ENCODE measurements at regions not wholly inside any gene's neighbourhood (a gene's known extent, or its start where the extent isn't known, plus 50 kb on each side); places are given as distances from the start of the nearest gene placed in this dataset.

- Histone ChIP-seq H3K27me3 (ENCODE audit: insufficient read depth, low read length) (0 out of 2 replicates have a peak, but pooled peaks cover 7% of the 10 kb centered on the region), H3K4me3 (ENCODE audit: low read depth, low read length) (no peak overlapping the region), H3K79me2 (ENCODE audit: control insufficient read depth, insufficient read depth, low read length, unreplicated experiment) (no peaks in the 10 kb centered on the region), H3K36me3 (ENCODE audit: insufficient read depth, low read length) (no peaks in the 10 kb centered on the region), H3K4me1 (ENCODE audit: control insufficient read depth, insufficient read depth, low read length, unreplicated experiment) (no peaks in the 10 kb centered on the region), H3K27ac (ENCODE audit: low read depth, low read length) (no peak overlapping the region), H2AFZ (ENCODE audit: low read length, unreplicated experiment) (no peak overlapping the region)
Observed at GRCh38 chr4:180788729-180789128, 1454.5 kb upstream of the TENM3 start.

GRCh38 chr4:180789929-180790328, 1453.3 kb upstream of the TENM3 start:
- Histone ChIP-seq H3K4me3 (ENCODE audit: low read depth, low read length) (no peak overlapping the region), H3K27ac (ENCODE audit: low read depth, low read length) (no peak overlapping the region), H3K79me2 (ENCODE audit: control insufficient read depth, insufficient read depth, low read length, unreplicated experiment) (no peaks in the 10 kb centered on the region), H2AFZ (ENCODE audit: low read length, unreplicated experiment) (no peak overlapping the region), H3K4me1 (ENCODE audit: control insufficient read depth, insufficient read depth, low read length, unreplicated experiment) (no peaks in the 10 kb centered on the region), H3K36me3 (ENCODE audit: insufficient read depth, low read length) (no peaks in the 10 kb centered on the region), H3K27me3 (ENCODE audit: insufficient read depth, low read length) (0 out of 2 replicates have a peak, but pooled peaks cover 7% of the 10 kb centered on the region)

GRCh38 chr4:180790471-180790870, 1452.7 kb upstream of the TENM3 start:
- H2AFZ ChIP-seq (ENCODE audit: low read length, unreplicated experiment): no peak overlapping the region

GRCh38 chr4:180792541-180792940, 1450.7 kb upstream of the TENM3 start:
- no peaks in the 10 kb centered on the region for H3K4me1 ChIP-seq (ENCODE audit: control insufficient read depth, insufficient read depth, low read length, unreplicated experiment)
- 0 out of 2 replicates have a peak, but pooled peaks cover 7% of the 10 kb centered on the region for H3K27me3 ChIP-seq (ENCODE audit: insufficient read depth, low read length)
- no peak overlapping the region for H3K4me3 ChIP-seq (ENCODE audit: low read depth, low read length)
- H3K36me3 ChIP-seq (ENCODE audit: insufficient read depth, low read length): no peaks in the 10 kb centered on the region
- no peaks in the 10 kb centered on the region for H3K79me2 ChIP-seq (ENCODE audit: control insufficient read depth, insufficient read depth, low read length, unreplicated experiment)
- H3K27ac ChIP-seq (ENCODE audit: low read depth, low read length): no peak overlapping the region
- H2AFZ ChIP-seq (ENCODE audit: low read length, unreplicated experiment): no peak overlapping the region

More at GRCh38 chr4:180790471-180790870, 1452.7 kb upstream of the TENM3 start:
- Histone ChIP-seq H3K4me3 (ENCODE audit: low read depth, low read length) (no peak overlapping the region), H3K79me2 (ENCODE audit: control insufficient read depth, insufficient read depth, low read length, unreplicated experiment) (no peaks in the 10 kb centered on the region), H3K27ac (ENCODE audit: low read depth, low read length) (no peak overlapping the region), H3K36me3 (ENCODE audit: insufficient read depth, low read length) (no peaks in the 10 kb centered on the region), H3K4me1 (ENCODE audit: control insufficient read depth, insufficient read depth, low read length, unreplicated experiment) (no peaks in the 10 kb centered on the region), H3K27me3 (ENCODE audit: insufficient read depth, low read length) (0 out of 2 replicates have a peak, but pooled peaks cover 7% of the 10 kb centered on the region)

GRCh38 chr4:180794333-180794732, 1448.9 kb upstream of the TENM3 start:
- no peaks in the 10 kb centered on the region for H3K79me2 ChIP-seq (ENCODE audit: control insufficient read depth, insufficient read depth, low read length, unreplicated experiment)
- no peak overlapping the region for H2AFZ ChIP-seq (ENCODE audit: low read length, unreplicated experiment)
- H3K27me3 ChIP-seq (ENCODE audit: insufficient read depth, low read length): peaks cover 11% of the 10 kb centered on the region
- H3K4me1 ChIP-seq (ENCODE audit: control insufficient read depth, insufficient read depth, low read length, unreplicated experiment): no peaks in the 10 kb centered on the region
- H3K27ac ChIP-seq (ENCODE audit: low read depth, low read length): no peak overlapping the region
- H3K4me3 ChIP-seq (ENCODE audit: low read depth, low read length): no peak overlapping the region
- no peaks in the 10 kb centered on the region for H3K36me3 ChIP-seq (ENCODE audit: insufficient read depth, low read length)

- H2AFZ ChIP-seq (ENCODE audit: low read length, unreplicated experiment): no peak overlapping the region
- H3K4me3 ChIP-seq (ENCODE audit: low read depth, low read length): no peak overlapping the region
Observed at GRCh38 chr4:180798036-180798577, 1445.1 kb upstream of the TENM3 start.

GRCh38 chr4:180799798-180800197, 1443.4 kb upstream of the TENM3 start:
- Histone ChIP-seq H3K4me3 (ENCODE audit: low read depth, low read length) (no peak overlapping the region), H3K27me3 (ENCODE audit: insufficient read depth, low read length) (peaks cover 23% of the 10 kb centered on the region), H2AFZ (ENCODE audit: low read length, unreplicated experiment) (no peak overlapping the region), H3K4me1 (ENCODE audit: control insufficient read depth, insufficient read depth, low read length, unreplicated experiment) (no peaks in the 10 kb centered on the region), H3K36me3 (ENCODE audit: insufficient read depth, low read length) (no peaks in the 10 kb centered on the region), H3K79me2 (ENCODE audit: control insufficient read depth, insufficient read depth, low read length, unreplicated experiment) (no peaks in the 10 kb centered on the region), H3K27ac (ENCODE audit: low read depth, low read length) (no peak overlapping the region)

More at GRCh38 chr4:180798036-180798577, 1445.1 kb upstream of the TENM3 start:
- H3K79me2 ChIP-seq (ENCODE audit: control insufficient read depth, insufficient read depth, low read length, unreplicated experiment): no peaks in the 10 kb centered on the region
- H3K36me3 ChIP-seq (ENCODE audit: insufficient read depth, low read length): no peaks in the 10 kb centered on the region
- no peak overlapping the region for H3K27ac ChIP-seq (ENCODE audit: low read depth, low read length)
- peaks cover 23% of the 10 kb centered on the region for H3K27me3 ChIP-seq (ENCODE audit: insufficient read depth, low read length)
- no peaks in the 10 kb centered on the region for H3K4me1 ChIP-seq (ENCODE audit: control insufficient read depth, insufficient read depth, low read length, unreplicated experiment)

GRCh38 chr4:180805101-180805500, 1438.1 kb upstream of the TENM3 start:
- H3K79me2 ChIP-seq (ENCODE audit: control insufficient read depth, insufficient read depth, low read length, unreplicated experiment): no peaks in the 10 kb centered on the region
- H2AFZ ChIP-seq (ENCODE audit: low read length, unreplicated experiment): no peak overlapping the region
- H3K36me3 ChIP-seq (ENCODE audit: insufficient read depth, low read length): no peaks in the 10 kb centered on the region
- peaks cover 4% of the 10 kb centered on the region; the same call in 1 of the 2 replicates for H3K27me3 ChIP-seq (ENCODE audit: insufficient read depth, low read length)
- H3K4me1 ChIP-seq (ENCODE audit: control insufficient read depth, insufficient read depth, low read length, unreplicated experiment): no peaks in the 10 kb centered on the region
- no peak overlapping the region for H3K4me3 ChIP-seq (ENCODE audit: low read depth, low read length)
- H3K27ac ChIP-seq (ENCODE audit: low read depth, low read length): no peak overlapping the region

- H3K36me3 ChIP-seq (ENCODE audit: insufficient read depth, low read length): no peaks in the 10 kb centered on the region
- no peaks in the 10 kb centered on the region for H3K4me1 ChIP-seq (ENCODE audit: control insufficient read depth, insufficient read depth, low read length, unreplicated experiment)
- H3K27ac ChIP-seq (ENCODE audit: low read depth, low read length): no peak overlapping the region
- no peak overlapping the region for H2AFZ ChIP-seq (ENCODE audit: low read length, unreplicated experiment)
- H3K79me2 ChIP-seq (ENCODE audit: control insufficient read depth, insufficient read depth, low read length, unreplicated experiment): no peaks in the 10 kb centered on the region
- peaks cover 8% of the 10 kb centered on the region; the same call in 1 of the 2 replicates for H3K27me3 ChIP-seq (ENCODE audit: insufficient read depth, low read length)
- H3K4me3 ChIP-seq (ENCODE audit: low read depth, low read length): no peak overlapping the region
Observed at GRCh38 chr4:180808862-180809261, 1434.3 kb upstream of the TENM3 start.

GRCh38 chr4:180809439-180809838, 1433.8 kb upstream of the TENM3 start:
- Histone ChIP-seq H3K27ac (ENCODE audit: low read depth, low read length) (no peak overlapping the region), H3K4me3 (ENCODE audit: low read depth, low read length) (no peak overlapping the region), H3K36me3 (ENCODE audit: insufficient read depth, low read length) (no peaks in the 10 kb centered on the region), H3K79me2 (ENCODE audit: control insufficient read depth, insufficient read depth, low read length, unreplicated experiment) (no peaks in the 10 kb centered on the region), H3K27me3 (ENCODE audit: insufficient read depth, low read length) (peaks cover 8% of the 10 kb centered on the region; the same call in 1 of the 2 replicates), H2AFZ (ENCODE audit: low read length, unreplicated experiment) (no peak overlapping the region), H3K4me1 (ENCODE audit: control insufficient read depth, insufficient read depth, low read length, unreplicated experiment) (no peaks in the 10 kb centered on the region)

- Histone ChIP-seq H3K4me3 (ENCODE audit: low read depth, low read length) (no peak overlapping the region), H3K4me1 (ENCODE audit: control insufficient read depth, insufficient read depth, low read length, unreplicated experiment) (no peaks in the 10 kb centered on the region), H3K36me3 (ENCODE audit: insufficient read depth, low read length) (no peaks in the 10 kb centered on the region), H3K27ac (ENCODE audit: low read depth, low read length) (no peak overlapping the region), H3K27me3 (ENCODE audit: insufficient read depth, low read length) (peaks cover 8% of the 10 kb centered on the region; the same call in 1 of the 2 replicates), H2AFZ (ENCODE audit: low read length, unreplicated experiment) (no peak overlapping the region), H3K79me2 (ENCODE audit: control insufficient read depth, insufficient read depth, low read length, unreplicated experiment) (no peaks in the 10 kb centered on the region)
Observed at GRCh38 chr4:180810581-180810980, 1432.6 kb upstream of the TENM3 start.
